ENCODE measurements at regions not wholly inside any gene's neighbourhood (a gene's known extent, or its start where the extent isn't known, plus 50 kb on each side); places are given as distances from the start of the nearest gene placed in this dataset.

- TF ChIP-seq CTCF (conservative IDR thresholded peaks at IDR 0.05 in 1 of 2, IDR thresholded peaks at IDR 0.05 in 1 of 2; ENCODE audit: extremely low read depth in 1 of 2, insufficient read depth in 1 of 2, low read depth in 1 of 2, low read length in 2 of 2) (no peak), EZH2 (IDR thresholded peaks at IDR 0.05; ENCODE audit: borderline replicate concordance, low read length) (no peak)
Measured at GRCh38 chr6:80698459-80698858, 592.0 kb downstream of the BCKDHB start.
